ENCODE measurements at regions not wholly inside any gene's neighbourhood (a gene's known extent, or its start where the extent isn't known, plus 50 kb on each side); places are given as distances from the start of the nearest gene placed in this dataset.

DNA sequence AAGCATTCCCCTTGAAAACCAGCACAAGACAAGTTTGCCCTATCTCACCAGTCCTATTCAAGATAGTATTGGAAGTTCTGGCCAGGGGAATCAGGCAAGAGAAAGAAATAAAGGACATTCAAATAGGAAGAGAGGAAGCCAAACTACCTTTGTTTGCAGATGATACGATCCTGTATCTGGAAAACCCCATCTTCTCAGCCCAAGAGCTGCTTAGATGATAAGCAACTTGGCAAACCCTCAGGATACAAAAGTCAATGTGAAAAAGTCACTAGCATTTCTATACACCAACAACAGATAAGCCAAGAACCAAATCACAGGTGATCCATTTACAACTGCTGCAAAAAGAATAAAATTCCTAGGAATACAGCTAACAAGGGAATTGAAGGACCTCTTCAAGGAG is 403.7 kb upstream of the AZI2 start:
- H3K27me3 ChIP-seq (ENCODE audit: control insufficient read depth, low read length) = no peaks in the 10 kb centered on the region
- no peaks in the 10 kb centered on the region for H3F3A ChIP-seq (ENCODE audit: control insufficient read depth, insufficient read depth)
- no peak overlapping the region for H3K4me3 ChIP-seq (ENCODE audit: low read length)
- no peak overlapping the region for H3K4me2 ChIP-seq (ENCODE audit: low read length)
- no peak for TF ChIP-seq EZH2phosphoT487 (IDR thresholded peaks at IDR 0.05; ENCODE audit: borderline replicate concordance, low read length)
- TF ChIP-seq, protein P1, sequence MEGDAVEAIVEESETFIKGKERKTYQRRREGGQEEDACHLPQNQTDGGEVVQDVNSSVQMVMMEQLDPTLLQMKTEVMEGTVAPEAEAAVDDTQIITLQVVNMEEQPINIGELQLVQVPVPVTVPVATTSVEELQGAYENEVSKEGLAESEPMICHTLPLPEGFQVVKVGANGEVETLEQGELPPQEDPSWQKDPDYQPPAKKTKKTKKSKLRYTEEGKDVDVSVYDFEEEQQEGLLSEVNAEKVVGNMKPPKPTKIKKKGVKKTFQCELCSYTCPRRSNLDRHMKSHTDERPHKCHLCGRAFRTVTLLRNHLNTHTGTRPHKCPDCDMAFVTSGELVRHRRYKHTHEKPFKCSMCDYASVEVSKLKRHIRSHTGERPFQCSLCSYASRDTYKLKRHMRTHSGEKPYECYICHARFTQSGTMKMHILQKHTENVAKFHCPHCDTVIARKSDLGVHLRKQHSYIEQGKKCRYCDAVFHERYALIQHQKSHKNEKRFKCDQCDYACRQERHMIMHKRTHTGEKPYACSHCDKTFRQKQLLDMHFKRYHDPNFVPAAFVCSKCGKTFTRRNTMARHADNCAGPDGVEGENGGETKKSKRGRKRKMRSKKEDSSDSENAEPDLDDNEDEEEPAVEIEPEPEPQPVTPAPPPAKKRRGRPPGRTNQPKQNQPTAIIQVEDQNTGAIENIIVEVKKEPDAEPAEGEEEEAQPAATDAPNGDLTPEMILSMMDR (IDR thresholded peaks at IDR 0.05; ENCODE audit: low read depth, low read length, poor library complexity, severe bottlenecking) = no peak
- H4K20me1 ChIP-seq (ENCODE audit: control insufficient read depth, insufficient read depth, low read depth, low read length) = no peaks in the 10 kb centered on the region
- no peaks in the 10 kb centered on the region for H3K4me1 ChIP-seq (ENCODE audit: control insufficient read depth, low read length)
- H3K79me2 ChIP-seq (ENCODE audit: control insufficient read depth, low read length) = no peaks in the 10 kb centered on the region
- H3K27ac ChIP-seq (ENCODE audit: low read depth, low read length) = no peak overlapping the region
- no peaks in the 10 kb centered on the region for H3K9me2 ChIP-seq (replicated peaks; ENCODE audit: control insufficient read depth, low read length)
- H3K36me3 ChIP-seq (ENCODE audit: control insufficient read depth, low read length) = no peaks in the 10 kb centered on the region
- H3K9me3 ChIP-seq (ENCODE audit: control insufficient read depth, insufficient read depth, low read length) = no peaks in the 10 kb centered on the region

DNA sequence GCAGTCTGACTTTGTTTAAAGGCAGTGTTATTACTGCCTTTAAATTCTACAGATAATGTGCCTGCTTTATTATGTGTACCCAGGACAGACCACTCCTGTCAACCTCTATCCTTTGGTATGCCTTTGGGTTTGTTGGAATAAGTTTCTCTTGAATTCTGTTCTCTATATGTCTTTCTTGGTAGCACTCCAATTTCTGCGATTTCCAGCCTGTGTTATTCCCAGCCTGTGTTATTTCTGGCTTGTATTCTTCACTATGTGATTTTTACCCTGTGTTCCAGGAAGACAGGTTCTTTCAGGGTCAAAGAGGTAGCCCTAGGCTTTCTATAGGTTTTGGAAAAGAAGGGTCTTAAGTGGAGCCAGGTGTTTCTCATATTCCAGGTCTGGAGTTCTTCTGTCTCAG is 407.4 kb upstream of the AZI2 start:
- H3K4me1 ChIP-seq (ENCODE audit: control insufficient read depth, low read length) = no peaks in the 10 kb centered on the region
- no peak overlapping the region for H3K4me2 ChIP-seq (ENCODE audit: low read length)
- H3K9me2 ChIP-seq (replicated peaks; ENCODE audit: control insufficient read depth, low read length) = no peaks in the 10 kb centered on the region
- no peaks in the 10 kb centered on the region for H3F3A ChIP-seq (ENCODE audit: control insufficient read depth, insufficient read depth)
- no peak overlapping the region for H3K4me3 ChIP-seq (ENCODE audit: low read length)
- H4K20me1 ChIP-seq (ENCODE audit: control insufficient read depth, insufficient read depth, low read depth, low read length) = no peaks in the 10 kb centered on the region
- TF ChIP-seq, protein P1 (IDR thresholded peaks at IDR 0.05; ENCODE audit: low read depth, low read length, poor library complexity, severe bottlenecking) = no peak
- TF ChIP-seq EZH2phosphoT487 (IDR thresholded peaks at IDR 0.05; ENCODE audit: borderline replicate concordance, low read length) = no peak
- no peak overlapping the region for H3K27ac ChIP-seq (ENCODE audit: low read depth, low read length)
- H3K27me3 ChIP-seq (ENCODE audit: control insufficient read depth, low read length) = no peaks in the 10 kb centered on the region
- no peaks in the 10 kb centered on the region for H3K9me3 ChIP-seq (ENCODE audit: control insufficient read depth, insufficient read depth, low read length)
- no peaks in the 10 kb centered on the region for H3K79me2 ChIP-seq (ENCODE audit: control insufficient read depth, low read length)
- no peaks in the 10 kb centered on the region for H3K36me3 ChIP-seq (ENCODE audit: control insufficient read depth, low read length)

DNA sequence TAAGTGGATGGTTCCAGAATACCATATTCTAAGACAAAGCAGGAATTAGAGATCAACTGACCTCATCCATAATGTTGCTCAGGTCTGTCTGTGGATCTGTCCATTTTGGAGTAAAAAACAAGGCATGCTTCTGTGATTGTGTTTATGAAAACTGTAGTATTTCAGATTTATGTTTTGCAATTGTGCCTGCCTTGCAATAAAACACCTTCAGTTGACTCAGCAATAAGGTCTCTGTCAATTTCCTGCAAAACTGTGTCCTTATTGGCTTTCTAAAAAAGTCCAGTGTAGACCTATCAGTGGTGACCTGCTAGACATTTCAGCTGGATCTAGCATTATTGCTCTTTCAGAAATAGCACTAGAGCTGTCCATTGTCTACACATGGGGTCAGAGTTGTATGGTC is 409.5 kb upstream of the AZI2 start:
- Histone ChIP-seq H3K4me1 (ENCODE audit: control insufficient read depth, low read length) (no peaks in the 10 kb centered on the region), H3K9me3 (ENCODE audit: control insufficient read depth, insufficient read depth, low read length) (no peaks in the 10 kb centered on the region), H3K4me3 (ENCODE audit: low read length) (no peak overlapping the region), H4K20me1 (ENCODE audit: control insufficient read depth, insufficient read depth, low read depth, low read length) (no peaks in the 10 kb centered on the region), H3K9me2 (replicated peaks; ENCODE audit: control insufficient read depth, low read length) (no peaks in the 10 kb centered on the region), H3K79me2 (ENCODE audit: control insufficient read depth, low read length) (no peaks in the 10 kb centered on the region), H3K4me2 (ENCODE audit: low read length) (no peak overlapping the region), H3K27ac (ENCODE audit: low read depth, low read length) (no peak overlapping the region), H3K27me3 (ENCODE audit: control insufficient read depth, low read length) (no peaks in the 10 kb centered on the region), H3F3A (ENCODE audit: control insufficient read depth, insufficient read depth) (no peaks in the 10 kb centered on the region), H3K36me3 (ENCODE audit: control insufficient read depth, low read length) (no peaks in the 10 kb centered on the region)
- TF ChIP-seq, protein P1 (IDR thresholded peaks at IDR 0.05; ENCODE audit: low read depth, low read length, poor library complexity, severe bottlenecking) = no peak
- TF ChIP-seq EZH2phosphoT487 (IDR thresholded peaks at IDR 0.05; ENCODE audit: borderline replicate concordance, low read length) = no peak

DNA sequence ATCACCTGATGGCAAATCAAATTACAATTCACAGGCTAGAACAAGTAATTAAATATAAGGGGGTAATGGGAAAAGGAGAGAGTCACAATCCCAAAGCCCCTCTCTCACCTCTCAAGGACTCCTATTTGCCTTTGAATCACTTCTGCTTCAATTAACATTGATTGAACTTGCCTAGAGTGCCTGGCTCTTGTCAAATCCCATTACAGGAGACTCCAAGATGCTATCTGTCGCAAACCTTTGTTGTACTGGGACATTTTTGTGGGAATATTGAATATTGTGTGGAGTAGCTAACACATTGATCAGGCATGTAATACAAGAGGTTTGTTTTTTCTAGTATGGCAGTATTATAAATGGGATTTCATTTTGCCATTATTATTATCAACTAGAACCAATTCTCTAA is 412.8 kb upstream of the AZI2 start:
- Histone ChIP-seq H3K9me3 (ENCODE audit: control insufficient read depth, insufficient read depth, low read length) (no peaks in the 10 kb centered on the region), H3K4me2 (ENCODE audit: low read length) (no peak overlapping the region), H3K27ac (ENCODE audit: low read depth, low read length) (no peak overlapping the region), H3K4me3 (ENCODE audit: low read length) (no peak overlapping the region), H3K4me1 (ENCODE audit: control insufficient read depth, low read length) (no peaks in the 10 kb centered on the region), H3F3A (ENCODE audit: control insufficient read depth, insufficient read depth) (no peaks in the 10 kb centered on the region), H4K20me1 (ENCODE audit: control insufficient read depth, insufficient read depth, low read depth, low read length) (no peaks in the 10 kb centered on the region), H3K79me2 (ENCODE audit: control insufficient read depth, low read length) (no peaks in the 10 kb centered on the region), H3K9me2 (replicated peaks; ENCODE audit: control insufficient read depth, low read length) (no peaks in the 10 kb centered on the region), H3K36me3 (ENCODE audit: control insufficient read depth, low read length) (no peaks in the 10 kb centered on the region), H3K27me3 (ENCODE audit: control insufficient read depth, low read length) (no peaks in the 10 kb centered on the region)
- no peak for TF ChIP-seq EZH2phosphoT487 (IDR thresholded peaks at IDR 0.05; ENCODE audit: borderline replicate concordance, low read length)
- TF ChIP-seq, protein P1 (IDR thresholded peaks at IDR 0.05; ENCODE audit: low read depth, low read length, poor library complexity, severe bottlenecking) = no peak

All from DOHH2 (cell line).